ENCODE measurements at regions not wholly inside any gene's neighbourhood (a gene's known extent, or its start where the extent isn't known, plus 50 kb on each side); places are given as distances from the start of the nearest gene placed in this dataset.

GRCh38 chr10:59102394-59102793 lies 74.0 kb upstream of the PHYHIPL start:
- TF ChIP-seq CTCF (conservative IDR thresholded peaks at IDR 0.05; ENCODE audit: low read depth in 2 of 2) (no peak), POLR2AphosphoS5 (IDR thresholded peaks at IDR 0.05; ENCODE audit: low read depth) (no peak), REST (IDR thresholded peaks at IDR 0.05; ENCODE audit: unreplicated experiment) (no peak), ETS1 (IDR thresholded peaks at IDR 0.05) (no peak), EZH2 (IDR thresholded peaks at IDR 0.05; ENCODE audit: low read depth, unreplicated experiment) (no peak), ZNF114 (CRISPR knock-in tag; IDR thresholded peaks at IDR 0.05) (no peak)

All from GM23338 (cell line).